ENCODE measurements at regions not wholly inside any gene's neighbourhood (a gene's known extent, or its start where the extent isn't known, plus 50 kb on each side); places are given as distances from the start of the nearest gene placed in this dataset.

DNA sequence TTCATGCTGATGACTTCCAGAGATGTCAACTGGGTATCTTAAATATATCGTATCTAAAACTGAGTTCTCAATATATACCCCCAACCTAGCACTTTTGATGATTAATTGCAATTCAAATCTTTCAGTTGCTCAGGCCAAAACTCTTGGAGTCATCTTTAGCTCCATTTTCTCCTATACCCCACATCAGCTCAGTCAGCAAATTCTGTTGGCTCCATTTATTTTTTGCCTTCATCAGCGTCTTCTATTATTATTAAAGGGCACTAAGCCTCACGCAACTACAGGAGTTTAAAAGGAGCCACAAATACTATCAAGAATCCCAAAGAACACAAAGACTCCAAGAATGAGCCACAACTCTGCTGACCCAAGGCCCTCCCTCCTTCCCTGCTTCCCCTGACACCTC lies 134.9 kb downstream of the KCTD12 start:
- TF ChIP-seq EZH2 (IDR thresholded peaks at IDR 0.05; ENCODE audit: low read length, missing control alignments) (no peak), CTCF (conservative IDR thresholded peaks at IDR 0.05 in 1 of 2, IDR thresholded peaks at IDR 0.05 in 1 of 2; ENCODE audit: low read depth in 1 of 2, low read length in 2 of 2) (no peak)

Data from fibroblast of lung (primary cell).